ENCODE measurements at regions not wholly inside any gene's neighbourhood (a gene's known extent, or its start where the extent isn't known, plus 50 kb on each side); places are given as distances from the start of the nearest gene placed in this dataset.

DNA sequence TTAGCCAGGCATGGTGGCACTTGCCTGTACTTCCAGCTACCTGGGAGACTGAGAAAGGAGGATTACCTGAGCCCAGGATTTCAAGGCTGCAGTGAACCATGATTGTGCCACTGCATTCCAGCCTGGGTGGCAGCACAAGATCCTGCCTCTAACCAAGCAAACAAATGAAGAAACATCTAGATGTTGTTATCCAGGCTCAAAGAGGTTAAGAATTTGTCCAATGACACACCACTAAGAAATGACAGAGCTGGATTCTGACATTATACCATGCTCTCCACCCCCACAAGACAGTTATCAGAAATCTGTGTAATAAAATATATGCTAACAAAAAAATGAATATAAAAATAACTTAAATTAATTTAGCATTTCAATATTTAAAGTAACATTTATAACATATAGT lies 925.5 kb upstream of the SLC35B3 start:
- TF ChIP-seq, protein P1, sequence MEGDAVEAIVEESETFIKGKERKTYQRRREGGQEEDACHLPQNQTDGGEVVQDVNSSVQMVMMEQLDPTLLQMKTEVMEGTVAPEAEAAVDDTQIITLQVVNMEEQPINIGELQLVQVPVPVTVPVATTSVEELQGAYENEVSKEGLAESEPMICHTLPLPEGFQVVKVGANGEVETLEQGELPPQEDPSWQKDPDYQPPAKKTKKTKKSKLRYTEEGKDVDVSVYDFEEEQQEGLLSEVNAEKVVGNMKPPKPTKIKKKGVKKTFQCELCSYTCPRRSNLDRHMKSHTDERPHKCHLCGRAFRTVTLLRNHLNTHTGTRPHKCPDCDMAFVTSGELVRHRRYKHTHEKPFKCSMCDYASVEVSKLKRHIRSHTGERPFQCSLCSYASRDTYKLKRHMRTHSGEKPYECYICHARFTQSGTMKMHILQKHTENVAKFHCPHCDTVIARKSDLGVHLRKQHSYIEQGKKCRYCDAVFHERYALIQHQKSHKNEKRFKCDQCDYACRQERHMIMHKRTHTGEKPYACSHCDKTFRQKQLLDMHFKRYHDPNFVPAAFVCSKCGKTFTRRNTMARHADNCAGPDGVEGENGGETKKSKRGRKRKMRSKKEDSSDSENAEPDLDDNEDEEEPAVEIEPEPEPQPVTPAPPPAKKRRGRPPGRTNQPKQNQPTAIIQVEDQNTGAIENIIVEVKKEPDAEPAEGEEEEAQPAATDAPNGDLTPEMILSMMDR (IDR thresholded peaks at IDR 0.05), result no peak
- DNase-seq (ENCODE audit: low spot score), result no peak
- Histone ChIP-seq H3K27ac (no peak overlapping the region), H3K36me3 (no peaks in the 10 kb centered on the region), H3K9me3 (peaks cover 3 to 7% of the 10 kb centered on the region in 2 donors), H3K4me1 (no peaks in the 10 kb centered on the region), H3K27me3 (no peaks in the 10 kb centered on the region), H3K4me3 (no peak overlapping the region)

GRCh38 chr6:9347608-9348007 lies 912.3 kb upstream of the SLC35B3 start:
- TF ChIP-seq, protein P1 (IDR thresholded peaks at IDR 0.05), result no peak
- H3K4me3 ChIP-seq, result no peak overlapping the region
- H3K27ac ChIP-seq, result no peak overlapping the region
- no peaks in the 10 kb centered on the region for H3K4me1 ChIP-seq
- H3K9me3 ChIP-seq, result no peaks in the 10 kb centered on the region
- DNase-seq (ENCODE audit: low spot score), result no peak
- no peaks in the 10 kb centered on the region for H3K27me3 ChIP-seq
- H3K36me3 ChIP-seq, result no peaks in the 10 kb centered on the region

GRCh38 chr6:9346923-9347322 lies 911.6 kb upstream of the SLC35B3 start:
- Histone ChIP-seq H3K4me3 (no peak overlapping the region), H3K36me3 (no peaks in the 10 kb centered on the region), H3K27me3 (no peaks in the 10 kb centered on the region), H3K9me3 (no peaks in the 10 kb centered on the region), H3K27ac (no peak overlapping the region), H3K4me1 (no peaks in the 10 kb centered on the region)
- DNase-seq (ENCODE audit: low spot score), result no peak
- TF ChIP-seq, protein P1 (IDR thresholded peaks at IDR 0.05), result no peak

DNA sequence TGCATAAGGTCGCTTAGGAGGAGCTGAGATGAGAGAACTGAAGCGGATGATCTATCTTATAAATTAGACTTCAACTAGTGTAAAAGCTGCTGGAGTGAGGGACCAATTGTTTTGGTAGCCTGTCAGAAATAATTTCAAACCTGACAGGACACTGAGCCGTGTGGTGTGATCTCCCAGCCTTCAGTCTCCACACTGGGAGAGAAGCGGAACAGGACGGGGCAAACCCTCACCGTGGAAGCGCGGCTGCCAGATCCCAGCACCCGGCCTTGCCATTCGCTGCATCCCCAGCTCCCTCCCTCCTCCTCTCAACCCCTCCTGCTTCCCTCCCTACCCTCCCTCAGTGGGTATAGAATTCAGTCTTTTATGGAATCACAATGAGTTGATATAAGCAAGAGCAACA lies 900.1 kb upstream of the SLC35B3 start:
- Histone ChIP-seq H3K9me3 (no peaks in the 10 kb centered on the region), H3K36me3 (no peaks in the 10 kb centered on the region), H3K27ac (no peak overlapping the region), H3K4me1 (no peaks in the 10 kb centered on the region), H3K4me3 (no peak overlapping the region), H3K27me3 (no peaks in the 10 kb centered on the region)
- no peak for DNase-seq (ENCODE audit: low spot score)
- TF ChIP-seq, protein P1 (IDR thresholded peaks at IDR 0.05), result no peak

GRCh38 chr6:9334979-9335378 lies 899.6 kb upstream of the SLC35B3 start:
- H3K4me3 ChIP-seq, result no peak overlapping the region
- H3K4me1 ChIP-seq, result no peaks in the 10 kb centered on the region
- no peaks in the 10 kb centered on the region for H3K9me3 ChIP-seq
- H3K27ac ChIP-seq, result no peak overlapping the region
- TF ChIP-seq, protein P1 (IDR thresholded peaks at IDR 0.05), result no peak
- no peaks in the 10 kb centered on the region for H3K27me3 ChIP-seq
- no peaks in the 10 kb centered on the region for H3K36me3 ChIP-seq
- no peak for DNase-seq (ENCODE audit: low spot score)

DNA sequence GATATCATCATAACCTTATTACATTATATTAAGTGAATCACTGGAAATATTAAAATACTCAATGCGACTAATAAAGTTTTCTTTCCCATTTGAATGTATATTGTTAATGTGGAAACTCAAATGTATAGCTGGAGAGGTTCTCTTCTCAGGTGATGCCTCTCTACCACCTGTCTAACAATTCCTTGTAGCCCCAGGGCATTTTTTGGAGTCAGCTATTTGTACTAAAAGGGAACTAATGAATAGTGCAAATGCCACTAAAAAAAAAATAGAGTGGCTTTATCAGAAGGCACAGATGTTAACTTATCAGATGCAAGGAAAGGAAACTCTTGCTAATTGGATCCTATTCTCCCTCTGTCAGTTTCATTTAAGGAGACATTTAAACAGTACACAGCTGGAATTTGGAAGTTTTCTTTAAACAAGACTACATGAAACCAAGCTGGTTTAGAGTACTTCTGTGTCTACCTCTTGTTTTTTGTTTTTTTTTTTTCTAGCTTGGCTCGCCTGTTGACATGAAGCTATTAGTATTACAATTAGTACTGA lies 897.0 kb upstream of the SLC35B3 start:
- Histone ChIP-seq H3K27ac (no peak overlapping the region), H3K4me1 (no peaks in the 10 kb centered on the region), H3K36me3 (no peaks in the 10 kb centered on the region), H3K27me3 (no peaks in the 10 kb centered on the region), H3K9me3 (peaks cover 0 to 8% of the 10 kb centered on the region in 2 donors), H3K4me3 (no peak overlapping the region)
- TF ChIP-seq, protein P1 (IDR thresholded peaks at IDR 0.05), result no peak
- no peak for DNase-seq (ENCODE audit: low spot score)
